ENCODE measurements at regions not wholly inside any gene's neighbourhood (a gene's known extent, or its start where the extent isn't known, plus 50 kb on each side); places are given as distances from the start of the nearest gene placed in this dataset.

DNA sequence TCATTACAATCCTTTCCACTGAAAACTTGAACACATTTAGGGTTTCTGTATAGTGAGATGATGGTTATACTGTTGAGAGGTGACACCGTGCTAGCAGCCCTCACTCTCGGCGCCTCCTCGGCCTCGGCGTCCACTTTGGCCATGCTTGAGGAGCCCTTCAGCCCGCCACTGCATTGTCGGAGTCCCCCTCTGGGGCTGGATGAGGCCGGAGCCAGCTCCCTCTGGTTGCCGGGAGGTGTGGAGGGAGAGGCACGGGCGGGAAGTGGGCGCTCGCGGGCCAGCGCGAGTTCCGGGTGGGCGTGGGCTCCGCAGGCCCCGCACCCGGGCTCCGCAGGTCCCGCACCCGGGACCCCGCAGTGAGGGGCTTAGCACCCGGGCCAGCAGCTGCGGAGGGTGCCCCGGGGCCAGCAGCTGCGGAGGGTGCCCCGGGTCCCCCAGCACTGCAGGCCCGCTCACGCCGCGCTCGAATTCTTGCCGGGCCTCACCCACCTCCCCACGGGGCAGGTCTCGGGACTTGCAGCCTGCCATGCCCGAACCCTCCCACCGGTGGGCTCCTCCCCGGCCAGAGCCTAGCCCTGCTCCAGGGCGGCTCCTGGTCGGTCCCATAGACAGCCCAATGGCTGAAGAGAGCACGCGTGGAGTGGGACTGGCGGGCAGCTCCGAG lies 145.9 kb upstream of the ZNF608 start:
- TF ChIP-seq CTCF (IDR thresholded peaks at IDR 0.05) (no peak), EZH2phosphoT487 (IDR thresholded peaks at IDR 0.05) (no peak)
